ENCODE measurements at regions not wholly inside any gene's neighbourhood (a gene's known extent, or its start where the extent isn't known, plus 50 kb on each side); places are given as distances from the start of the nearest gene placed in this dataset.

- no peak overlapping the region for H3K4me2 ChIP-seq (ENCODE audit: low read length)
These were observed 99.2 kb upstream of the BOD1 start for GRCh38 chr5:173715607-173716006.

GRCh38 chr5:173716058-173716682 lies 99.7 kb upstream of the BOD1 start:
- H3K9ac ChIP-seq (ENCODE audit: low read length), result no peak overlapping the region
- no peaks in the 10 kb centered on the region for H3K36me3 ChIP-seq (replicated peaks; ENCODE audit: low read depth, low read length)
- H2AFZ ChIP-seq (ENCODE audit: low read depth, low read length), result no peak overlapping the region
- H3K9me3 ChIP-seq (ENCODE audit: insufficient read depth, low read length), result no peaks in the 10 kb centered on the region
- peaks cover 23% of the 10 kb centered on the region for H3K4me1 ChIP-seq (ENCODE audit: low read length)
- no peak overlapping the region for H3K4me3 ChIP-seq (ENCODE audit: low read length)
- H3K27ac ChIP-seq (ENCODE audit: low read length), result no peak overlapping the region
- H4K20me1 ChIP-seq (ENCODE audit: insufficient read depth, low read length), result no peaks in the 10 kb centered on the region
- 0 out of 2 replicates have a peak, but pooled peaks cover 5% of the 10 kb centered on the region for H3K27me3 ChIP-seq (ENCODE audit: low read depth, low read length)
- no peaks in the 10 kb centered on the region for H3K79me2 ChIP-seq (ENCODE audit: low read length)
- H3K4me2 ChIP-seq (ENCODE audit: low read length), result no peak overlapping the region
- TF ChIP-seq EZH2phosphoT487 (IDR thresholded peaks at IDR 0.05; ENCODE audit: low read depth), result no peak
- no peak for TF ChIP-seq CTCF (IDR thresholded peaks at IDR 0.05; ENCODE audit: low read depth, low read length)

More at GRCh38 chr5:173715607-173716006, 99.2 kb upstream of the BOD1 start:
- TF ChIP-seq CTCF (IDR thresholded peaks at IDR 0.05; ENCODE audit: low read depth, low read length) (no peak), EZH2phosphoT487 (IDR thresholded peaks at IDR 0.05; ENCODE audit: low read depth) (no peak)
- Histone ChIP-seq H3K27me3 (ENCODE audit: low read depth, low read length) (0 out of 2 replicates have a peak, but pooled peaks cover 5% of the 10 kb centered on the region), H4K20me1 (ENCODE audit: insufficient read depth, low read length) (no peaks in the 10 kb centered on the region), H3K79me2 (ENCODE audit: low read length) (no peaks in the 10 kb centered on the region), H3K9ac (ENCODE audit: low read length) (no peak overlapping the region), H3K4me3 (ENCODE audit: low read length) (no peak overlapping the region), H2AFZ (ENCODE audit: low read depth, low read length) (no peak overlapping the region), H3K27ac (ENCODE audit: low read length) (no peak overlapping the region), H3K36me3 (replicated peaks; ENCODE audit: low read depth, low read length) (no peaks in the 10 kb centered on the region), H3K9me3 (ENCODE audit: insufficient read depth, low read length) (no peaks in the 10 kb centered on the region), H3K4me1 (ENCODE audit: low read length) (peaks cover 23% of the 10 kb centered on the region)

GRCh38 chr5:173717959-173718358 lies 101.5 kb upstream of the BOD1 start:
- no peak overlapping the region for H3K4me3 ChIP-seq (ENCODE audit: low read length)
- no peak overlapping the region for H2AFZ ChIP-seq (ENCODE audit: low read depth, low read length)
- no peaks in the 10 kb centered on the region for H3K9me3 ChIP-seq (ENCODE audit: insufficient read depth, low read length)
- H3K27ac ChIP-seq (ENCODE audit: low read length), result no peak overlapping the region
- no peaks in the 10 kb centered on the region for H4K20me1 ChIP-seq (ENCODE audit: insufficient read depth, low read length)
- TF ChIP-seq EZH2phosphoT487 (IDR thresholded peaks at IDR 0.05; ENCODE audit: low read depth), result no peak
- TF ChIP-seq CTCF (IDR thresholded peaks at IDR 0.05; ENCODE audit: low read depth, low read length), result no peak
- no peaks in the 10 kb centered on the region for H3K36me3 ChIP-seq (replicated peaks; ENCODE audit: low read depth, low read length)
- H3K4me2 ChIP-seq (ENCODE audit: low read length), result no peak overlapping the region
- no peaks in the 10 kb centered on the region for H3K79me2 ChIP-seq (ENCODE audit: low read length)
- H3K9ac ChIP-seq (ENCODE audit: low read length), result no peak overlapping the region
- H3K4me1 ChIP-seq (ENCODE audit: low read length), result peaks cover 13% of the 10 kb centered on the region
- H3K27me3 ChIP-seq (ENCODE audit: low read depth, low read length), result 0 out of 2 replicates have a peak, but pooled peaks cover 5% of the 10 kb centered on the region

GRCh38 chr5:173718469-173718868 lies 102.0 kb upstream of the BOD1 start:
- no peaks in the 10 kb centered on the region for H3K36me3 ChIP-seq (replicated peaks; ENCODE audit: low read depth, low read length)
- no peak overlapping the region for H3K4me3 ChIP-seq (ENCODE audit: low read length)
- no peaks in the 10 kb centered on the region for H4K20me1 ChIP-seq (ENCODE audit: insufficient read depth, low read length)
- no peaks in the 10 kb centered on the region for H3K9me3 ChIP-seq (ENCODE audit: insufficient read depth, low read length)
- peaks cover 10% of the 10 kb centered on the region; the same call in 1 of the 2 replicates for H3K4me1 ChIP-seq (ENCODE audit: low read length)
- H3K9ac ChIP-seq (ENCODE audit: low read length), result no peak overlapping the region
- no peak overlapping the region for H3K27ac ChIP-seq (ENCODE audit: low read length)
- H3K4me2 ChIP-seq (ENCODE audit: low read length), result no peak overlapping the region
- 0 out of 2 replicates have a peak, but pooled peaks cover 5% of the 10 kb centered on the region for H3K27me3 ChIP-seq (ENCODE audit: low read depth, low read length)
- H3K79me2 ChIP-seq (ENCODE audit: low read length), result no peaks in the 10 kb centered on the region
- no peak overlapping the region for H2AFZ ChIP-seq (ENCODE audit: low read depth, low read length)
- no peak for TF ChIP-seq CTCF (IDR thresholded peaks at IDR 0.05; ENCODE audit: low read depth, low read length)
- TF ChIP-seq EZH2phosphoT487 (IDR thresholded peaks at IDR 0.05; ENCODE audit: low read depth), result no peak
